Myocyte (in vitro differentiated cells): ENCODE measurements at regions not wholly inside any gene's neighbourhood (a gene's known extent, or its start where the extent isn't known, plus 50 kb on each side); places are given as distances from the start of the nearest gene placed in this dataset.

Experiments
- DNase-seq: peaks from one replicate; pipeline ENCODE4 v3.0.0-alpha.2; 2012; ENCODE audit warnings: low read depth

DNA sequence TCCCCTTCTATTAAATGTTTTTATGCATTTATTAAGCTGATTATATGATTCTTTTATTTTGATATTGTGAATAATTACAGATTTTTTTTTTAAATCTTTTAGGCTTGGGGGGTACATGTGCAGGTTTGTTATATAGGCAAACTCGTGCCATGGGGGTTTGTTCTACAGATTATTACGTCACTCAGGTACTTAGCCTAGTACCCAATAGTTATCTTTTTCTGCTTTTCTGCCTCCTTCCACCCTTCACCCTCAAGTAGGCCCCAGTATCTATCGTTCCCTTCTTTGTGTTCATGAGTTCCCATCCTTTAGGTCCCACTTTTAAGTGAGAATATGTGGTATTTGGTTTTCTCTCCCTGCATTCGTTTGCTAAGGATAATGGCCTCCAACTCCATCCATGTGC is 92.2 kb upstream of the CWC22 start:
- no peak for DNase-seq

DNA sequence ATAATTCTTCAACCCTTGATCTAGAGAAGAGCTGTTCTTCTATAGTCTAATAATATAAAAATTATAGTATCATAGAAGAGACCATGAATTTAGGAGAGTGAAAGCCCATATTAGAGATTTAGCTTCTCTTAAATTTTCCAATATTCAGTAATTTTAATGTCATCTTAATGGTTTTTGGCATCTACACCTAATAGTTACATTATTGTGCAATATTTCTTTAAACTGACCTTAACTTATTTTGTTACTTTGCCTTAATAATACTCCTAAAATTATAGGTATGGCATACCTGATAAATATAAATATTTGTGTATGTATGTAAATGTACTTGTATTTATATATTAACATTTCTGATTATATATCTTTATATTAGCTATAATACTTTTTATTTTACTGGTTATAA is 78.0 kb upstream of the CWC22 start:
- DNase-seq: no peak

DNA sequence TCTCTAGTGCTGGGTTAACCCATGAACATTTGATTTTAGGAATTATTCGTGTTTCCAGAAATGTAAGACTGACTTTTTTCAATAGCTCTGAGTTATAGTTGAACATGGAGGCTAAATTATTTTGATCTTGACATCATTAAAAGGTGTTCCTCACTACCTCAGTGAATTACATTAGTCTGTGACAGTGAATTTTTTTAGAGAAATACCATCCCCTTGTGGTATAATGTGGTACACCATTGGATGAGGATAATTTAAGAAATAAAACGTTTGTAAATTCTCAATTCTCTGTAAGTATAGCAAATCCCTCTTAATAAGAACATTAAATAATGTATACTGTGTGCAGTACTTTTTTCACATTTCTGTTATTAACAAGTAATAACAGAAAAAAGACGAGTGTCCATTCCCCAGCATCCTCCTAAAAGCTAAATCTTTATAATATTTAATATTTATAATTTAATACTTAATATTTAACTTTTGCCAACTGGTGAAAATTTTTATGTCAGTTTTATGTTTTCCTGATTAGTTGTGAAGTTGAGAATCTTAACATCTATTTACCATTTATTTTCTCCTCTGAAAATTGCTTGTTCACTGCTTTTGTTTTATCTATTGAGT is 70.3 kb upstream of the CWC22 start:
- DNase-seq: peak; percentile 45

DNA sequence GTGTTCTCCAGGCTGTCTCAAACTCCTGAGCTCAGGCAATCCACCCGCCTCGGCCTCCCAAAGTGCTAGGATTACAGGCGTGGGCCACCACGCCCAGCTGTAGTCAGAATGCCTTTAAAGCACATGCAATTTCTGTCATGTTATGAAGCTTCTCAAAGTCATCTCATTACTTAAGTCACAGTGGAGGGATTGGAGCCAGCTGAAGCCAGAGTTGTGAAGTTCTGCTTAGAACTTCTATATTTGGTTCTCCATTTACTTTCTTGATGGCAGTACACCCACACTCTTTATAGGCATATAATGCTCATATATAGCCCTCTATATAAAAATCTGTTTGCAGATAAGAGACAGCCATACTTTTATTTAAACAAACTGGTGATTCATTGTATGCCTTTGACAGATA is 68.8 kb upstream of the CWC22 start:
- no peak for DNase-seq

DNA sequence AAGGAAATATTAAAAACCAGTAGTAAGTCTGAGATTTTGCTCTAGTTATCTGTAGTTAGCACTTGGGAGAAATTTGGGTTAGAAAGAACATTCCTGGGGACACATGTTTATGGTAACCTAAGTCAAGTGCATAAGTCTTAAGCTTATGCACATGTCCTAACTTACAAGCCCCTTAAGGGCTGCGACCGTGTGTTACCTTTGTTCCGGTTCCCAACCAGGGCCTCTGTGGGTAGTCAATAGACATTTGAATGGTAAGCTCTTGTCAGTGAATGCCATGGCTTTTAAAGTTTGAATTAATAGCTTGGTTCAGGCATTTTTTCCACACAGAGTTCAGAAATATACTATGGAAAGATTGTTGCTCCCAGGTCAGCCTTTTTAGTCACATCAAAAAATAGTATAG is 64.7 kb upstream of the CWC22 start:
- DNase-seq: no peak

DNA sequence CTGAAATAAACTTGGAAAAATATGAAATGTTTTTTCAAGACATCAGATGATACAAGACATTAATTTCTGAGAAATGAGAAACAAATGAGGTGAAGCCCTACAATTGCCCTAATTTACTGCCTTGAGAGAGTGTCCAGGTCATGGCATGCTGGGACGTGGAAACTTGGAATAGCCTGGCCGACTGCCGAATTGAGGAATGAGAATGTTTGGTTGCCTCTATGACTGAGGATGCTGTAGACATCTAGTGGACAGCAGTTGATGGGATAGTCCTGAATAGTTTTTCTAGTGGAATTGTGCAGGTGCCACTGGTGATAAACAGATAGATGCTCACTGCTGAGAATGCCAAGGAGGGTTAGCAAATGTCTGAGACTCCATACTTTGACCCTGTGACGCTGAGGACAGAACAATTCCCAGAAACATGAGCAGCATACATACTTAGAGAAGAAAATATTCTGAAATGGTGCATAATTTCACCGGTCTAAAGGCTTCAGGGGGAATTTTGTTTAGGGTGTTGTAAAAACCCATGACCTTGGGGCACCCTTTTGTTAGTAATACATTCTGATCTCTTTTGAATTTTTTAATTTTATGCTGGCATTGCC is 56.5 kb upstream of the CWC22 start:
- no peak for DNase-seq

DNA sequence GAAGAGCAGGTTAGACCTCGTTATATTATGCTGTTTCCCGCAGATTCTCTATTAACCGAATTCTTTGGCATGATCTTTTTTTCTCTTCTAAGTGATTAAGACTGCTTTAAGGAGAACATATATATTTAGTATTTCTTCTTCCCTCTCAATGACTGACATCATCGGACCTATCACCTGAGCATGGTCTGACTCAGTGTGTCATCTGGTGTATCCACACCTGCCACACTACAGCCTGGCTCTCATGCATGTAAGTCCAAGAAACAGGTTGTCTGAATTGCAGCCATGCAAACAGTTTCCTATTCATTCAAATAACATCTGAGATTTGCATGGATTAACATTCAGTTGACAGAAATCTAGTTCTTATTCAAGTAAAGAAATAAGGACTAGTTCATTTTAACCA is 55.1 kb upstream of the CWC22 start:
- DNase-seq: no peak

DNA sequence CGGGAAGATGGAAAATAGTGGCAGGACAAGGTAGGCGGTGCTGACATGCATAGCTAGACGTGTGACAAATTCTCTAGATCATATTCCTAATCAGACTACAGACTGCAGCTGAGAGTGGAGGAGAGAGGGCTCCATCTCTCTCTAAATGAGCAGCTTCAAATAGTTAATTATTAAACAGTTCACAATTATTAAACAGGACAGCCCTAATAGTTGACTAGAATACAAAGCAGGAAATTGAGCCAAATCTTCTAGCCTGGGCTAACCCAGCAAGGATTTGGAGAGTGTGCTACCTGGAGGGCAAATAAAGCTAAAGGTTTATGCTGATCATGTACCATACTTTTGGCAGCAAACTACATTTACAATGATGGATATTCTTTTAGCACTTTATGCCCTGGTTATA is 54.4 kb upstream of the CWC22 start:
- no peak for DNase-seq

DNA sequence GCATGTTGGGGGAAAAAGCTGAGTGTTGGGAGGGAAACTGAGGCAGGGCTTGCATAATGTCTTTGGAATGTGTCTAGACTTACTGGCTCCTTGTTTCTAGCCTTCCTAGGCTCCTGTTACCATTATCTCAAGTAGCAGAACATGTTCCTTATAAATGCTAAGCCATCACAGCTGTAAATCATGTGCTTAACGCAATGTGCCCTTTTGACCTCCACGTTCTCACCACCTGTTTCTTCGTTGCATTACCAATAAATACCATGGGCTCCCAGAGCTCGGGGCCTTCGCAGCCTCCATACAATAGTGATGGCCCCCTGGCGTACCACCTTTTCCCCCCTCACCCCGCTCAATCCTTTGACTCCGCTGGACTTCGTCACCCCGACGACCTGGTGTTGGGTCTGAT is 54.0 kb upstream of the CWC22 start:
- DNase-seq: no peak

DNA sequence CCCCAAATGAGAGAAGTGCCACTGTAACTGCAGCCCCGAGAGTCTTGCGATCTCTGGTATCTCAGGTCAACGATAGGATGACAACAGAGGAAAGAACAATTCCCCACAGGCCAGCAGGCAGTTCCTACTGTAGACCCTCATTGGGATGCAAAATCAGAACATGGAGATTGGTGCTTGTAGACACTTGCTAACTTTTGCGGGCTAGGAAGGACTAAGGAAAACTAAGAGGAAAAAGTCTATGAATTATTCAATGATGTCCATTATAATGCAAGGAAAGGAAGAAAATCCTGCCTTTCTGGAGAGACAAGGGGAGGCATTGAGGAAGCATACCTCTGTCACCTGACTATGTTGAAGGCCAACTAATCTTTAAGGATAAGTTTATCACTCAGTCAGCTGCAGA is 51.9 kb upstream of the CWC22 start:
- DNase-seq: no peak

DNA sequence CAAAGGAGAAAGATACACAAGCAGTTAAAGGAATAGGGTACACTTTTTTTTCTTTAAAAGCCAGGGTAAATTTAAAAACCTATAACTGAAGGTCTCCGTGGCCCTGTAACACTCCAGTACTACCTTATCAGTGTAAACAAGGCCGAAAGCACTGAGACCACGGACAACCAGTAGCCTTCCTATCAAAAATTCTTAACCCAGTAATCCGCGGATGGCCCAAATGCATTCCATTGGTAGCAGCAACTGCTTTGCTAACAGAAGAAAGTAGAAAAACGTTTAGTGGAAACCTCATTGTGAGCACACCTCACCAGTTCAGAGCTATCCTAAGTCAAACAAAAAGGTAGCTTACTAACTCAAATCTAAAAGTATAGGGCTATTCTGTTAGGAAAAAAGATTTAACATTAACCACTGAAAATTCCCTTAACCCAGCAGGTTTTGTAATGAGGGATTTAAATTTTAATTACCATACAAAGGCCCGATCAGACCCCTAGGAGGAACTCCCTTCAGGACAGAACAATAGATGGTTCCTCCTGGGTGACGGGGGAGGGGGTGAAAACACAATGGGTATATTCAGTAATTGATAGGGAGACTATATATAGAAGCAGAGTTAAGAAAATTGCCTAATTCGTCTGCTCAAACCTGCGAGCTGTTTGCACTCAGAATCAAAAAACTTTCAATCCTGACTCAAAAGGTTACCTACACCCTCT is 50.8 kb upstream of the CWC22 start:
- DNase-seq: no peak
